ENCODE measurements at regions not wholly inside any gene's neighbourhood (a gene's known extent, or its start where the extent isn't known, plus 50 kb on each side); places are given as distances from the start of the nearest gene placed in this dataset.

DNA sequence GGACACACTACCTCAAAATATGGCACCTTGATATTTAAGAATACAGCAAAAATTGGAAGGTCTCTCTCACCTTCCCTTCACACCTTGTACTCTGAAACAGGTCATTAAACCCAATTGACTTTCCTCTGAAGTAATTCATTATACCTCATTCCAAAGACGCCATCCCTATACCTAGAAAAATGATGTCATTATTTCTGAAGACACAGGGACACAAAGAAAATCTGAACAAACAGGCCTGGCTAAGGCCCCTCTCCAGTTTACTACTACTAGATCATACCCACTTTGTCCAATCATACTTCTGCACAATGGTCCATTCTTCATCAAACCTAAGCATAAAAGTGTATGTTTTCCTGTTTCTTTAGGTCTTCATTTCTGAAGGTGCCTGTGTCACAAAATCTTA, 156.9 kb downstream of the RASSF9 start:
- in situ Hi-C loops (cut with MboI; ENCODE audit: low sequenced_read_pairs): no loop called here
- H3K36me3 ChIP-seq (replicated peaks): no peaks in the 10 kb centered on the region
- no peaks in the 10 kb centered on the region for H3K9me3 ChIP-seq
- H3K4me1 ChIP-seq: no peaks in the 10 kb centered on the region
- H3K27me3 ChIP-seq (ENCODE audit: low read depth): no peaks in the 10 kb centered on the region
- H3K4me3 ChIP-seq: no peak overlapping the region
- DNase-seq (ENCODE audit: low spot score in 2 of 2): no peak

DNA sequence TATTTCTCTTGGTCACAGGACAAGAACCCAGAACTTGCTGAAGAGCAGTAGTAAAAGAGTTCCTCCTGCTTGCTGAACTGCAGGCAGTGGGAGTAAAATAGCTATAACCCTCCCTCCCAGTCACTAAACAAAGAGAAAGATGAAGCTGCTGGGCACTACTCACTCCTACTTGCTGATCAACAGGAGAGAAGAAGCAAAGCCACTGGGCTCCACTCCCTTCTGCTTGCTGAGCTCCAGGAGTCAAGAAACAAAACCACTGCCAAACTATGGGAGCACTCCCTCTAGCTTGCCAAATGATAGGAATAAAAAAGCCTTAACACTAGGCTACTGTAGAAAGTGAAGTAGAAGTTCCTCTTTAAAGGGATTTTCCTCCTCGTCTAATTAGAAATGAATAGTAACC, 155.3 kb downstream of the RASSF9 start:
- DNase-seq (ENCODE audit: low spot score in 2 of 2): no peak
- H3K9me3 ChIP-seq: no peaks in the 10 kb centered on the region
- H3K27me3 ChIP-seq (ENCODE audit: low read depth): no peaks in the 10 kb centered on the region; the same call in 1 of the 2 replicates
- H3K36me3 ChIP-seq (replicated peaks): no peaks in the 10 kb centered on the region
- H3K4me3 ChIP-seq: no peak overlapping the region
- in situ Hi-C loops (cut with MboI; ENCODE audit: low sequenced_read_pairs): no loop called here
- no peaks in the 10 kb centered on the region for H3K4me1 ChIP-seq

DNA sequence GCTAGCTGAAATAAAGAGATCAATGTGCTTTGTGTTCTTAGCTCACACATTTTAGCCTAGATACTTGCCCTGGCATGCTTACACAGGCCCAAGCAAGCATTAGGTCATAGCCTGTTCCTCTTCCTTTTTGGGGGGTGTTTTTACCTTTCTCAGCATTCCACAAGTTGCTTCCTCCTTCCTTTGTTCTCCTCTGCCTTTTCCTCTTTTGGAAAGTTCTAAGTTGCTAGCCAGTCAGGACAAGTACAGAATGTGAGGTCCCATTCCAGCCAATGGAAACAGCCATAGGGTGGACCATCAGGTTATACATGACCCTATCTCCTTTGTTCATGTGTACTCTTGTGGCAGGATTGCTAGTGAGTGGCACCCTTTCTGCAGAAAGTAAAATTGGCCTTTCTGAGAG, 154.9 kb downstream of the RASSF9 start:
- no peaks in the 10 kb centered on the region; the same call in 1 of the 2 replicates for H3K27me3 ChIP-seq (ENCODE audit: low read depth)
- in situ Hi-C loops (cut with MboI; ENCODE audit: low sequenced_read_pairs): no loop called here

DNA sequence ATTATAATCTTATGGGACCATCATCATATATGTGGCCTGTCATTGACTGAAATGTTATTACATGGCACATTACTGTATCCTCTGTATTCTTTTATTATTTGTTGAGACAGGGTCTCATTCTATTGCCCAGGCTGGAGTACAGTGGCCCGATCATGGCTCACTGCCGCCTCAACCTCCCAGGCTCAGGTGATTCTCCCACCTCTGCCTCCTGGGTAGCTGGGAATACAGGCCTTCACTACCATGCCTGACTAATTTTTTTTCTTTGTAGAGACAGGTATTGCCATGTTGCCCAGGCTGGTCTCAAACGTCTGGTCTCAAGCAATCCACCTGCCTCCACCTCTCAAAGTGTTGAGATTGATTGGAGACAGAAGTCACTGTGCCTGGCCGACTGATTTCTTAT, 153.2 kb downstream of the RASSF9 start:
- H3K36me3 ChIP-seq (replicated peaks): no peaks in the 10 kb centered on the region
- no peak overlapping the region for H3K4me3 ChIP-seq
- in situ Hi-C loops (cut with MboI; ENCODE audit: low sequenced_read_pairs): no loop called here
- no peaks in the 10 kb centered on the region for H3K4me1 ChIP-seq
- no peaks in the 10 kb centered on the region for H3K9me3 ChIP-seq
- no peaks in the 10 kb centered on the region; the same call in 1 of the 2 replicates for H3K27me3 ChIP-seq (ENCODE audit: low read depth)
- DNase-seq (ENCODE audit: low spot score in 2 of 2): no peak

More for the DNA sequence above, 154.9 kb downstream of the RASSF9 start:
- DNase-seq (ENCODE audit: low spot score in 2 of 2): no peak
- Histone ChIP-seq H3K36me3 (replicated peaks) (no peaks in the 10 kb centered on the region), H3K9me3 (no peaks in the 10 kb centered on the region), H3K4me1 (no peaks in the 10 kb centered on the region), H3K4me3 (no peak overlapping the region)

DNA sequence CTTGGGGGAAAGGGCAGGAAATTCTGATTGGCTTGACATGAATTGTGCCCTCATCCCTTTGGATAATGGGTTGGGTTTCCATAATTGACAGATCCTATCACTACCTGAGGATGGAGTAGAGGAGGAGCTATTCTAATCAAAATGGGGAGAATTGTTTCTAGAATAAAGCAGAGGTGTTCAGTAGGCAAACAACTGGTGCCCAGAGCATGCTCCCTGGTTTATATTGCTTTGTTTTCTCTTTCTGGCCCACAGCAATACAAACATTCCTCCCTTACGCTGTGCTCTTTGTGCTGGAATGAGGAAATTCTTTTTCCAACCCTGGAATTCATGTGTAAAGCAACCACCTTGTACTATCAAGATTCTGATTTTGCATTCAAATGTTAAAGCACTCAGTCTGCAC, 147.4 kb downstream of the RASSF9 start:
- peaks cover 13% of the 10 kb centered on the region for H3K4me1 ChIP-seq
- H3K36me3 ChIP-seq (replicated peaks): no peaks in the 10 kb centered on the region
- no peaks in the 10 kb centered on the region; the same call in 1 of the 2 replicates for H3K27me3 ChIP-seq (ENCODE audit: low read depth)
- no peak overlapping the region for H3K4me3 ChIP-seq
- DNase-seq (ENCODE audit: low spot score in 2 of 2): peak; percentile 38 to 81
- in situ Hi-C loops (cut with MboI; ENCODE audit: low sequenced_read_pairs): no loop called here
- no peaks in the 10 kb centered on the region for H3K9me3 ChIP-seq

DNA sequence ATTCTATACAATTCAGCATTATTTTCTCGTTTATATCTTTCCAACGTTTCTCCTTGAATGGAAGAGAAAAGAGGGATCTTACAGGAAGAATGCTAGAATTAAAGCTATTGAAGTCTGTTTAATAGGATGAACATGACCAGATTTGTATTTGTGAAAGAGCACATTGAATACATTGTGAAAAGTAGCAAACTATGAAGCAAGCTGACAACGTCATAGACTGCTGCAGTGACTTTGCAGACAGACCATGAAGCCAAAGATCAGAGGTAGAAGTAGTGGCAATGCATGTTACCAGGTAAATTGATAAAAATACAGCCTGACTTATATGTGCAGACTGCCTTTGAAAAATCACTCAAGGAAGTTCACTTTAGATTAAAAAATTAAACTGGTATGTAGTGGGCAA, 146.1 kb downstream of the RASSF9 start:
- Histone ChIP-seq H3K4me3 (no peak overlapping the region), H3K9me3 (no peaks in the 10 kb centered on the region), H3K36me3 (replicated peaks) (no peaks in the 10 kb centered on the region), H3K4me1 (peaks cover 13% of the 10 kb centered on the region), H3K27me3 (ENCODE audit: low read depth) (no peaks in the 10 kb centered on the region; the same call in 1 of the 2 replicates)
- DNase-seq (ENCODE audit: low spot score in 2 of 2): no peak
- in situ Hi-C loops (cut with MboI; ENCODE audit: low sequenced_read_pairs): no loop called here

DNA sequence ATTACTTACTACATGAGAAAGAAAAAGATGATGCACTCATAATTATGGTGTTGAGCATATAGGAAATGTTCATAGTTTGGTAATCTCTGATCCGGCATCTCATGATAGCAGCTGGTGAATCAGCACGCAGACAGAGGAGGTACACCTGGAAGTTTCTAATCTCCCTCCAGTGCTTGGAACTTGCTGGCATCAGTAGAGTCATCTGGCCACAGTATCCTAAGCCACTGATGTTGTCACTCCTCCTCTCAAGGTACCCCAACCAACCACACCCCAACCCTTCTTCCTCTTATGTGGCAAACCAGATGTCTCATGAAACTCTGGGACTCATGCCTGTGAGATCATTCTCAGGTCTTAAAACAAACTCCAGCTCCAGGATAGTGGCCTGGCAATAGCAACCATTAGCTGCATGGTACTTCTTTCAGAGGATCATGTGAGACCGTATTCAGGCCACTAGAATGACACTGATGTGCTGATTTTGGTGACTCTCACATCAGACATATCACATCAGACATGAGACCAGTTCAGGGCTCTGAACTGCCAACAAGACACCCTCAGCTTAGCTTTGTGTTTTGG, 143.0 kb downstream of the RASSF9 start:
- DNase-seq (ENCODE audit: low spot score in 2 of 2): no peak
- in situ Hi-C loops (cut with MboI; ENCODE audit: low sequenced_read_pairs): no loop called here
- H3K4me1 ChIP-seq: peaks cover 13% of the 10 kb centered on the region

DNA sequence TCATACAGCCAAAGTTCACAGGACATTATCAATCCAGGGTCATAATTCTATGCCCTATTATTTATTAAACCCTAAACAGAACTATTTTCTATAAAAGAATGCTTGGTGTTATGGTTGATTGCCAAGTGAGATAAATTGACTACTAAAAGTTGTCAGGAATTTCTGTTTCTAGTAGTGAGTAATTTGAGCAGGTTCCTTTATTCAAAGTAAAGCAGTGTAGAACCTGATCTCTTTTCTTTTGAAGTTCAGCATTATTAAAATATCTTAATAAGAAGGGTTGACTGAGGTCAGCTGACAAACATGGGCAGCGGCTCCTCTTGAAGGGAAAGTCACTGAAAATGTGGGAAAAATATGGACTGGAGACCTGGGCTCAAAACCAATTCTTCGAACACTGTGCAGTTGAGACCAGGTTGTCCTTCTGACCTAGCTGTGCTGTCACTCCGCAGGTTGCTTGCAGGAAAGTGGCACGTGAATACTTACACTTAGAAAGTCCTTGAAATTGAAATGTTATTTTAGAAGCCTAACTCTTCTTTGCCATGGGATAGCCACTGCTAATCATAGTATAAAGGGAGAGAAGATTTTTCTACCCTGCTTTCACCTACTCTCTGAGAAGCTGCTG, 141.0 kb downstream of the RASSF9 start:
- Histone ChIP-seq H3K4me1 (no peaks in the 10 kb centered on the region), H3K4me3 (no peak overlapping the region), H3K36me3 (replicated peaks) (no peaks in the 10 kb centered on the region), H3K27me3 (ENCODE audit: low read depth) (no peaks in the 10 kb centered on the region), H3K9me3 (no peaks in the 10 kb centered on the region)
- DNase-seq (ENCODE audit: low spot score in 2 of 2): no peak
- in situ Hi-C loops (cut with MboI; ENCODE audit: low sequenced_read_pairs): no loop called here

More for the DNA sequence above, 143.0 kb downstream of the RASSF9 start:
- H3K27me3 ChIP-seq (ENCODE audit: low read depth): no peaks in the 10 kb centered on the region
- no peak overlapping the region for H3K4me3 ChIP-seq
- no peaks in the 10 kb centered on the region for H3K36me3 ChIP-seq (replicated peaks)
- H3K9me3 ChIP-seq: no peaks in the 10 kb centered on the region

DNA sequence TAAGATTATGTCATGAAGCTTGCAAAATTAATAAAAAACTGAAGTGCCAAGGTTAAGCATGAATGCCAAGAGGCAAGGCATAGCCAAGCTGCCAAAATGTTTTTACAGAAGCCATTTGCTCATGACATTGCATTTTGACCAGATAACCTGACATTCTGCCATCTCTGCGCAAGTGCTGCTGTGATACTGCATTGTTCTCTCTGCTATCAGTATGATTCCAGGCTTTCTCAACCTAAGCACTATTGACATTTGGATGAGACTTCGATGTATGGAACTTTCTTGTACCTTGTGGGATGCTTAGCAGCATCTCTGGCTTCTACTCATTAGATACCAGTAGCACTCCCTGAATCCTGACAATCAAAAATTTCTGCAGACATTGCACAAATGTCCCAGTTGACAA, 139.2 kb downstream of the RASSF9 start:
- Histone ChIP-seq H3K36me3 (replicated peaks) (no peaks in the 10 kb centered on the region), H3K27me3 (ENCODE audit: low read depth) (no peaks in the 10 kb centered on the region), H3K4me3 (no peak overlapping the region), H3K9me3 (no peaks in the 10 kb centered on the region), H3K4me1 (no peaks in the 10 kb centered on the region)
- in situ Hi-C loops (cut with MboI; ENCODE audit: low sequenced_read_pairs): no loop called here
- DNase-seq (ENCODE audit: low spot score in 2 of 2): no peak

DNA sequence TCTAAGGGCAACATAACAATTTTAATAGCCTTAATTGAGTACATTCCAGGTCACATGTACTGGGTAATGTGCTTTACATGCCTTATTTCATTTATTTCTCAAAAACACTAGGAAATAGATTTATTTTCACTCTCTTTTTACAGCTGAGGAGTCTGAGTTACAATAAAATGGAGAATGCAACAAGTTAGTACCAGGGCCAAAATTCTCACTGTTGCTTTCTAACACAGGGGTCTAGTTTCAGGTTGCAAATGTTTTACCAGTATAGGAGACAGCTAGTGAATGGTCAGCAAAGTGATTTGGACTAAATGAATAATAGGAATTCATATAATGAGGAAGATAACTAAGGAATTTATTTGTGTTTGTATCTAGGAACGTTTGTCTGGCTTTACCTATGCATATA, 137.3 kb downstream of the RASSF9 start:
- Histone ChIP-seq H3K27me3 (ENCODE audit: low read depth) (no peaks in the 10 kb centered on the region), H3K4me1 (no peaks in the 10 kb centered on the region), H3K36me3 (replicated peaks) (no peaks in the 10 kb centered on the region), H3K9me3 (no peaks in the 10 kb centered on the region), H3K4me3 (no peak overlapping the region)
- in situ Hi-C loops (cut with MboI; ENCODE audit: low sequenced_read_pairs): no loop called here
- no peak for DNase-seq (ENCODE audit: low spot score in 2 of 2)

DNA sequence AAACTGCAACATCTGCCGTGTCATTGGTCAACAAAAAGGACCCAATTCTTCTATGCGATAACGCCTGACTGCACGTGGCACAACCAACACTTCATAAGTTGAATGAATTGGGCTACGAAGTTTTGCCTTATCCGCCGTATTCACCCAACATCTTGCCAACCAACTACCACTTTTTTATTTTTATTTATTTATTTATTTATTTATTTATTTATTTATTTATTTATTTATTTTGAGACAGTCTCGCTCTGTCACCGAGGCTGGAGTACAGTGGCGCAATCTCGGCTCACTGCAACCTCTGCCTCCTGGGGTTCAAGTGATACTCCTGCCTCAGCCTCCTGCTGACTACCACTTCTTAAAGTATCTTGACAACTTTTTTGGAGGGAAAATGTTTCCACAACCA, 127.4 kb downstream of the RASSF9 start:
- H3K9me3 ChIP-seq: no peaks in the 10 kb centered on the region
- H3K36me3 ChIP-seq (replicated peaks): no peaks in the 10 kb centered on the region
- H3K4me3 ChIP-seq: no peak overlapping the region
- no peaks in the 10 kb centered on the region for H3K4me1 ChIP-seq
- DNase-seq (ENCODE audit: low spot score in 2 of 2): no peak
- in situ Hi-C loops (cut with MboI; ENCODE audit: low sequenced_read_pairs): no loop called here
- no peaks in the 10 kb centered on the region for H3K27me3 ChIP-seq (ENCODE audit: low read depth)

DNA sequence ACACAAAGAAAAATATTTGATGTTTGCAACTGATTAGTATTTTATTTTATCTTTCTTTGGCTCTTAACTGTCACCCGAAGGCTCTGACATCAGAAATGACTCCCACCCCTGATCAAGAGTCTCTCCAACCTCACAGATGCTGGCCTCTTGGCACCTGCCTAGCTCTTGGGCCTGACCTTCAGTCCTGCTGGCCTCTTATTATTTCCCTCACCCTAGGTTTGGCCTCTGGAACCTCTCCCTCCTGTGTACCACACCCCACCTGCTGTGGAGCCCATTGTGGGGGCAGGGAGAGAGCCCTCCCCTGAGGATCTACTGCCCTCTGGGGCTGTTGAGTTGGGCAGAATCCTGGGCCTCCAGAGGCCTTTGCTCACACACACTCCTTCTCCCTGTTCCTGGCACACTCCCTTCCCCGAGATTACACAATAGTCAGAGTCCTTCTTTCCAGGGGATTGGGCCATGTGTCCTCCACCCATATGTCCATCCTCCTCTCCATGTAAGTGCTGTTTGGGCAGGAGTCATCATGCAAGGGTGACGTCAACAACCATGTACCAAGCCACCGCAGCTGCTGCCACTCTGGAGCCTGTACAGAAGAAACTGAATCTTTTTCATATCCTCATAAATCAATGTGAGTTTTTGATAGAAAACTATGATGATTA, 124.3 kb downstream of the RASSF9 start:
- in situ Hi-C loops (cut with MboI; ENCODE audit: low sequenced_read_pairs): no loop called here
- DNase-seq (ENCODE audit: low spot score in 2 of 2): no peak
- Histone ChIP-seq H3K27me3 (ENCODE audit: low read depth) (no peaks in the 10 kb centered on the region), H3K4me1 (no peaks in the 10 kb centered on the region), H3K9me3 (no peaks in the 10 kb centered on the region), H3K36me3 (replicated peaks) (no peaks in the 10 kb centered on the region), H3K4me3 (no peak overlapping the region)

DNA sequence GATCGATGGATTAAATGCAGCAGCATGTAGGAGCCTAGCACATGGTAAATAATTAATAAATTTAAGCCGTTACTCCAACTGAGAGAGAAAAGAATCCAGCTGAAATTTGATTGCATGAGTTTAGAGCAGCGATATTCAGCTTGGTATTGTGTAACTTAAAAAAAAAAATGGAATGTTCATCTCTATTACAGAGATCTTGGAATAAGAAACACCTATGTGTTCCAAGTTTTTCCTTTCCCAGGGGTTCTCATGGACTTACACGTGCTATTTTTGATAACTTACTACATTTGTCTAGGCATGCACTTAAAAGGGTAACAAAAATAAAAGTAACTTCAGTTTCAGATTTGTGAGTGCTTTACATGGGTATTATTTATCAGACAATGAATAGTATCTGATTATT, 122.8 kb downstream of the RASSF9 start:
- no peaks in the 10 kb centered on the region for H3K4me1 ChIP-seq
- DNase-seq (ENCODE audit: low spot score in 2 of 2): no peak
- H3K4me3 ChIP-seq: no peak overlapping the region
- H3K9me3 ChIP-seq: no peaks in the 10 kb centered on the region
- in situ Hi-C loops (cut with MboI; ENCODE audit: low sequenced_read_pairs): no loop called here
- no peaks in the 10 kb centered on the region for H3K36me3 ChIP-seq (replicated peaks)
- no peaks in the 10 kb centered on the region for H3K27me3 ChIP-seq (ENCODE audit: low read depth)

DNA sequence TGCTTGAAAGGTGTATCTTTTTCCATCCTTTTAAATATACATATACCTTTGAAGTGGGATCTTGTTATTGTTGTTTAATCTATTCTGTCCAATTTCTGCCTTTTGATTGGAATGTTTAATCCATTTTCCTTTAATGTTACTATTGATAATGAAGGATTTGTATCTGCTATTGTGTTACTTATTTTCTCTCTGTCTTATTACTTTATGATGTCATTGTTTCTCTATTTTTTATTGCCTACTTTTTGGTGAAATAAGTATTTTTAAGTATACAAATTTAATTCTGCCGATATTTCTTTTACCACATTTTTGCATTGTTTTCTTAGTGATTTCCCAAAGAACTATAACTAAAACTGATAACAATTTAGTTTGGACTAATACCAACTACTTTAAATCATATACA, 121.8 kb downstream of the RASSF9 start:
- H3K9me3 ChIP-seq: no peaks in the 10 kb centered on the region
- no peak for DNase-seq (ENCODE audit: low spot score in 2 of 2)
- in situ Hi-C loops (cut with MboI; ENCODE audit: low sequenced_read_pairs): no loop called here
- H3K27me3 ChIP-seq (ENCODE audit: low read depth): no peaks in the 10 kb centered on the region
- no peak overlapping the region for H3K4me3 ChIP-seq
- H3K4me1 ChIP-seq: no peaks in the 10 kb centered on the region
- no peaks in the 10 kb centered on the region for H3K36me3 ChIP-seq (replicated peaks)

Measured in HAP-1 (cell line).